ENCODE measurements at regions not wholly inside any gene's neighbourhood (a gene's known extent, or its start where the extent isn't known, plus 50 kb on each side); places are given as distances from the start of the nearest gene placed in this dataset.

GRCh38 chr15:81968691-81969090, 77.1 kb downstream of the MEX3B start:
- Histone ChIP-seq H3K27me3 (ENCODE audit: control insufficient read depth in 2 of 2, insufficient read depth in 2 of 2, low read length in 2 of 2) (no peaks in the 10 kb centered on the region), H3K9ac (ENCODE audit: insufficient read depth in 1 of 2, low read depth in 2 of 2, low read length in 2 of 2) (no peak overlapping the region), H3K4me1 (replicated peaks in 1 of 2; ENCODE audit: control insufficient read depth in 2 of 2, insufficient read depth in 2 of 2, low read length in 2 of 2) (no peaks in the 10 kb centered on the region), H3K9me1 (ENCODE audit: control insufficient read depth, insufficient read depth, low read length) (no peaks in the 10 kb centered on the region), H3K79me2 (ENCODE audit: control insufficient read depth, insufficient read depth, low read length) (no peaks in the 10 kb centered on the region), H2AFZ (ENCODE audit: low read depth, low read length) (peak overlapping the region; percentile 29; the same call in 1 of the 2 replicates), H3K36me3 (ENCODE audit: control insufficient read depth, insufficient read depth, low read length) (no peaks in the 10 kb centered on the region), H3K4me3 (no peak overlapping the region), H3K27ac (ENCODE audit: extremely low read depth, low read depth, low read length) (no peak overlapping the region), H3K4me2 (ENCODE audit: insufficient read depth, low read length) (no peak overlapping the region), H4K20me1 (replicated peaks; ENCODE audit: control insufficient read depth, insufficient read depth, low read length) (no peaks in the 10 kb centered on the region), H3K9me3 (replicated peaks; ENCODE audit: control insufficient read depth, insufficient read depth, low read depth, low read length) (peaks cover 2% of the 10 kb centered on the region; the same call in 1 of the 2 replicates)
- ChIA-PET CTCF (ENCODE audit: low intra/inter-chr PET ratio) (no interaction called here), POLR2A (no interaction called here)
- 50% methylated on average over 2 of the region's 2 CpGs for WGBS (ENCODE audit: insufficient coverage, low coverage, missing lambda C conversion rate)
- no peak for DNase-seq (ENCODE audit: extremely low read depth in 1 of 4, low spot score in 3 of 4)
- FAIRE-seq = no peak
- intact Hi-C loops (cut with micrococcal nuclease) (no loop called here), in situ Hi-C loops (cut with MboI) (no loop called here)
- ATAC-seq = no peak
- no TSS peak for BruUV-seq (replicated peaks)
- TF ChIP-seq ZNF766 (CRISPR knock-in tag; conservative IDR thresholded peaks at IDR 0.05) (no peak), FOXJ2 (tag; IDR thresholded peaks at IDR 0.05) (no peak)

GRCh38 chr15:81966631-81967030, 79.2 kb downstream of the MEX3B start:
- TF ChIP-seq CCAR2 (IDR thresholded peaks at IDR 0.05; ENCODE audit: low read depth, low read length) = no peak
- TF ChIP-seq RBM39 (optimal IDR thresholded peaks at IDR 0.05; ENCODE audit: low read depth, low read length) = no peak
- TF ChIP-seq ZNF449 (CRISPR knock-in tag; IDR thresholded peaks at IDR 0.05) = no peak
- no peak for TF ChIP-seq ZNF717 (CRISPR knock-in tag; IDR thresholded peaks at IDR 0.05)
- TF ChIP-seq DACH1 (IDR thresholded peaks at IDR 0.05; ENCODE audit: partially characterized antibody) = no peak
- no peak for TF ChIP-seq CREB1 (IDR thresholded peaks at IDR 0.05)
- TF ChIP-seq CREB1 (CRISPR knock-in tag; IDR thresholded peaks at IDR 0.05) = no peak
- TF ChIP-seq CEBPB (tag; IDR thresholded peaks at IDR 0.05) = no peak
- TF ChIP-seq ARID1B (IDR thresholded peaks at IDR 0.05) = no peak
- TF ChIP-seq KDM5B (IDR thresholded peaks at IDR 0.05; ENCODE audit: insufficient replicate concordance, low read depth, low read length) = no peak
- TF ChIP-seq ZNF436 (CRISPR knock-in tag; IDR thresholded peaks at IDR 0.05) = no peak
- no peak for TF ChIP-seq FOS (IDR thresholded peaks at IDR 0.05; ENCODE audit: extremely low read depth, insufficient read length)
- TF ChIP-seq MTA3 (IDR thresholded peaks at IDR 0.05; ENCODE audit: borderline replicate concordance) = no peak
- TF ChIP-seq ZNF324 (CRISPR knock-in tag; IDR thresholded peaks at IDR 0.05) = no peak
- TF ChIP-seq CBX3 (IDR thresholded peaks at IDR 0.05; ENCODE audit: borderline replicate concordance in 1 of 2, low read length in 2 of 2) = no peak
- no peak for ATAC-seq
- WGBS (ENCODE audit: insufficient coverage, low coverage, missing lambda C conversion rate) = 68% methylated on average over 3 of the region's 3 CpGs
- H3K4me3 ChIP-seq = no peak overlapping the region
- no peaks in the 10 kb centered on the region for H3K4me1 ChIP-seq (replicated peaks in 1 of 2; ENCODE audit: control insufficient read depth in 2 of 2, insufficient read depth in 2 of 2, low read length in 2 of 2)
- no peaks in the 10 kb centered on the region for H3K27me3 ChIP-seq (ENCODE audit: control insufficient read depth in 2 of 2, insufficient read depth in 2 of 2, low read length in 2 of 2)
- no peak overlapping the region for H3K4me2 ChIP-seq (ENCODE audit: insufficient read depth, low read length)
- CTCF ChIA-PET (ENCODE audit: low intra/inter-chr PET ratio) = no interaction called here
- no peaks in the 10 kb centered on the region for H3K9me1 ChIP-seq (ENCODE audit: control insufficient read depth, insufficient read depth, low read length)
- no peak for DNase-seq (ENCODE audit: extremely low read depth in 1 of 4, low spot score in 3 of 4)
- H3K79me2 ChIP-seq (ENCODE audit: control insufficient read depth, insufficient read depth, low read length) = no peaks in the 10 kb centered on the region
- no peak overlapping the region for H3K9ac ChIP-seq (ENCODE audit: insufficient read depth in 1 of 2, low read depth in 2 of 2, low read length in 2 of 2)
- in situ Hi-C loops (cut with MboI) (no loop called here), intact Hi-C loops (cut with micrococcal nuclease) (no loop called here)
- peaks cover 2% of the 10 kb centered on the region; the same call in 1 of the 2 replicates for H3K9me3 ChIP-seq (replicated peaks; ENCODE audit: control insufficient read depth, insufficient read depth, low read depth, low read length)
- H3K36me3 ChIP-seq (ENCODE audit: control insufficient read depth, insufficient read depth, low read length) = no peaks in the 10 kb centered on the region
- H3K27ac ChIP-seq (ENCODE audit: extremely low read depth, low read depth, low read length) = no peak overlapping the region
- no peak overlapping the region for H2AFZ ChIP-seq (ENCODE audit: low read depth, low read length)
- POLR2A ChIA-PET = interaction anchor here (1.1 kb wide), 1 partner anchor 12 kb away, joined by 3 read pairs; no protein-coding TSS in a partner anchor
- H4K20me1 ChIP-seq (replicated peaks; ENCODE audit: control insufficient read depth, insufficient read depth, low read length) = no peaks in the 10 kb centered on the region
- FAIRE-seq = no peak
- no TSS peak for BruUV-seq (replicated peaks)
